ENCODE measurements at regions not wholly inside any gene's neighbourhood (a gene's known extent, or its start where the extent isn't known, plus 50 kb on each side); places are given as distances from the start of the nearest gene placed in this dataset.
"Not testable (repeated sequence)": the region's sequence is repeated elsewhere in the genome, so short reads cannot be mapped to it uniquely, and the experiment has no call there.

DNA sequence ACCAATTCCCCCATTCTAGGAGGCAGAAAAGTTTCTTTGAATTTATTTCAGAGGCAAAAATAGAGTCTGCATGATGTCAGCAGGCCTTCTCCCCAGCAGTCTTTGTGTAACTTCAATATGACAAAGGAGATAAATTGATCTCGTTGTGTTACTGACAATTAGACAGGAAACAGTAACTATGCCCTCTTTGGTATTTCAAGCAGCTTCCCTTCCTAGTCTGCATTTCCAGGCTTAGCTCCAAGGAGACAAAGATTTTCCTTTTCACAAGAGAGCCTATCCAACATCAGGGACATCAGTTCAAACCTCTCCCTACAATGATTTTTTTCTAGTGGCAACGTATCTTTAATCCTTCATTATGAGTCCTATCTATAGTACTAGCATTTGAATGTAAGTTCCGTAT, 245.9 kb upstream of the HSF2 start:
- Histone ChIP-seq H3K36me3 (ENCODE audit: control insufficient read depth, insufficient read depth, low read length) (no peaks in the 10 kb centered on the region), H3K4me1 (ENCODE audit: control insufficient read depth, insufficient read depth, low read length) (peaks cover 4% of the 10 kb centered on the region), H3K9ac (ENCODE audit: low read depth, low read length) (no peak overlapping the region), H3K9me3 (ENCODE audit: control insufficient read depth, insufficient read depth, low read length) (no peaks in the 10 kb centered on the region), H3K4me3 (ENCODE audit: low read depth, low read length) (no peak overlapping the region), H3K27me3 (ENCODE audit: control insufficient read depth, insufficient read depth, low read length) (no peaks in the 10 kb centered on the region)

DNA sequence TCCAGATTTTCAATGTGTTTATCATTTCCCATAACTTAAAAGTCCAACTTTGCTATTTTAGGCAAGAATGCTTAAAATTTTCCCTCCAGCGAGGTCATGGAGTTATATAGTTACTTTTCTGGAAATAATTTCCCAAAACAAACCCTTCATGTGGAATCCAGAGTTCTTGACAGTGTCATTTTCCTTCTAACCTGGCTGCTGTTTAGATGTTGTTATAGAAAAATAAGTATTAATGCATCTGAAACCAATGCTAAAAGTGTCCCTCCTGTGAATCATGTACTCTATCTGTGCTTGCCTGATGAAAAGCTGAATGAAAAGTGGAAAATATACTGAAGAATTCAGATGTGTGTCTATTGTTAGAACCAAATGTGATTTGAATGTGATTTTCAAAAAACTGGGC, 245.3 kb upstream of the HSF2 start:
- Histone ChIP-seq H3K27me3 (ENCODE audit: control insufficient read depth, insufficient read depth, low read length) (no peaks in the 10 kb centered on the region), H3K36me3 (ENCODE audit: control insufficient read depth, insufficient read depth, low read length) (no peaks in the 10 kb centered on the region), H3K9ac (ENCODE audit: low read depth, low read length) (no peak overlapping the region), H3K4me3 (ENCODE audit: low read depth, low read length) (no peak overlapping the region), H3K9me3 (ENCODE audit: control insufficient read depth, insufficient read depth, low read length) (no peaks in the 10 kb centered on the region), H3K4me1 (ENCODE audit: control insufficient read depth, insufficient read depth, low read length) (peaks cover 4% of the 10 kb centered on the region)

DNA sequence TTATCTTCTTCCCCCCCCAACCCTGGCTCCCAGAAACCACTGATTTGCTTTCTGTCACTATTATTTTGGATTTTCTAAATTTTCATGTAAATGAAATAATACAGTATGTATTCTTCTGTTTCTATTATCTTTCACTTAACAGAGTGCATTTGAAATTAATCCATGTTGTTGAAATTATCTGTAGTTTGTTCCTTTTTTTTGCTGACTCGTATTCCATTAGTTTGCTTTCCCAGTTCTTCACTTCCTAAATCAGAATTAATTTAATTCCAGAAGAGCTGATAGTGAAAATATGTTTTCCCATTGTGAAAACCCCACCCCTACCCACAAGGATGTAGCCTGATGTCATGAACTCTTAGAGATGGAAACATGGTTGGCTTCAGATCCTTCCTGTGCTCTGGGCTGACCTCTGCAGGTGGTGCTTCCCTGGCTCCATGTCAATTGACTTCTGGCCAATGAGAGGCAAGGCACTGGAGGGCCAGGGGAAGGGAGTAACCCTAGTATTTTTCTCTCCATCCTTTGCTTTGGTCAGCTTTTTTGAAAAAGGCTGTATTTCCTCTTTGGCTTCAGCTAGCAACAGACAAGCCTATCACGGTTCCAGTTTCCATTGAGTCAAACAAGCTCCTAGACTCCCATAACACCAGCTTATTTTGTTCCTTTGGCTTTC, 244.4 kb upstream of the HSF2 start:
- H3K4me1 ChIP-seq (ENCODE audit: control insufficient read depth, insufficient read depth, low read length) = peaks cover 4% of the 10 kb centered on the region

GRCh38 chr6:122161136-122161535, 238.3 kb upstream of the HSF2 start:
- Histone ChIP-seq H3K4me1 (ENCODE audit: control insufficient read depth, insufficient read depth, low read length) (no peaks in the 10 kb centered on the region), H3K9ac (ENCODE audit: low read depth, low read length) (no peak overlapping the region), H3K27me3 (ENCODE audit: control insufficient read depth, insufficient read depth, low read length) (no peaks in the 10 kb centered on the region), H3K4me3 (ENCODE audit: low read depth, low read length) (no peak overlapping the region), H3K9me3 (ENCODE audit: control insufficient read depth, insufficient read depth, low read length) (no peaks in the 10 kb centered on the region), H3K36me3 (ENCODE audit: control insufficient read depth, insufficient read depth, low read length) (peaks cover 2% of the 10 kb centered on the region)

More for the DNA sequence above, 244.4 kb upstream of the HSF2 start:
- Histone ChIP-seq H3K9me3 (ENCODE audit: control insufficient read depth, insufficient read depth, low read length) (no peaks in the 10 kb centered on the region), H3K4me3 (ENCODE audit: low read depth, low read length) (no peak overlapping the region), H3K27me3 (ENCODE audit: control insufficient read depth, insufficient read depth, low read length) (no peaks in the 10 kb centered on the region), H3K36me3 (ENCODE audit: control insufficient read depth, insufficient read depth, low read length) (no peaks in the 10 kb centered on the region), H3K9ac (ENCODE audit: low read depth, low read length) (no peak overlapping the region)

GRCh38 chr6:122165014-122165413, 234.4 kb upstream of the HSF2 start:
- Histone ChIP-seq H3K36me3 (ENCODE audit: control insufficient read depth, insufficient read depth, low read length) (peaks cover 2% of the 10 kb centered on the region), H3K9me3 (ENCODE audit: control insufficient read depth, insufficient read depth, low read length) (no peaks in the 10 kb centered on the region), H3K9ac (ENCODE audit: low read depth, low read length) (no peak overlapping the region), H3K4me1 (ENCODE audit: control insufficient read depth, insufficient read depth, low read length) (no peaks in the 10 kb centered on the region), H3K27me3 (ENCODE audit: control insufficient read depth, insufficient read depth, low read length) (no peaks in the 10 kb centered on the region), H3K4me3 (ENCODE audit: low read depth, low read length) (no peak overlapping the region)

- no peak overlapping the region for H3K4me3 ChIP-seq (ENCODE audit: low read depth, low read length)
- H3K36me3 ChIP-seq (ENCODE audit: control insufficient read depth, insufficient read depth, low read length) = peaks cover under 1% of the 10 kb centered on the region
- H3K9me3 ChIP-seq (ENCODE audit: control insufficient read depth, insufficient read depth, low read length) = no peaks in the 10 kb centered on the region
- no peaks in the 10 kb centered on the region for H3K27me3 ChIP-seq (ENCODE audit: control insufficient read depth, insufficient read depth, low read length)
- H3K9ac ChIP-seq (ENCODE audit: low read depth, low read length) = no peak overlapping the region
- H3K4me1 ChIP-seq (ENCODE audit: control insufficient read depth, insufficient read depth, low read length) = no peaks in the 10 kb centered on the region
Measured at GRCh38 chr6:122170274-122170673, 229.2 kb upstream of the HSF2 start.

DNA sequence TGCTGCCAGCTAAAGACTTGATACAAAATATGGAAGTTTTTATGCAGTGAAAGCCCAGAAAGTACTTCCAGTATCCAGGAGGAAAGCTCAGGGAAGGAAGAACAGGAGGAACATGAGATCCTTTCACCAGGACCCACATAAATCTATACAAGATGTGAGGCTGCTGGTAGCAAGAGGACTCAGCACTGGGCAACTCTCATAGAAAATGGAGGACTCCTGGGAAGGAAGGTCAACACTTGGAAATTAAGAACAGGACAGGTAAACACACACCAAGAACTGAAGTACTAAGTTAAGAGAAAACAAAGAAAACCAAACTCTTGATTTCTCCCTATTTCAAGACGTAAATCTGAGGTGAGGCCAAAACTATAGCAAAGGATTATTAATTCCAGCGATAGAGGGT, 220.5 kb upstream of the HSF2 start:
- Histone ChIP-seq H3K27me3 (ENCODE audit: control insufficient read depth, insufficient read depth, low read length) (no peaks in the 10 kb centered on the region), H3K9me3 (ENCODE audit: control insufficient read depth, insufficient read depth, low read length) (no peaks in the 10 kb centered on the region), H3K36me3 (ENCODE audit: control insufficient read depth, insufficient read depth, low read length) (no peaks in the 10 kb centered on the region), H3K4me3 (ENCODE audit: low read depth, low read length) (no peak overlapping the region), H3K4me1 (ENCODE audit: control insufficient read depth, insufficient read depth, low read length) (no peaks in the 10 kb centered on the region), H3K9ac (ENCODE audit: low read depth, low read length) (no peak overlapping the region)

DNA sequence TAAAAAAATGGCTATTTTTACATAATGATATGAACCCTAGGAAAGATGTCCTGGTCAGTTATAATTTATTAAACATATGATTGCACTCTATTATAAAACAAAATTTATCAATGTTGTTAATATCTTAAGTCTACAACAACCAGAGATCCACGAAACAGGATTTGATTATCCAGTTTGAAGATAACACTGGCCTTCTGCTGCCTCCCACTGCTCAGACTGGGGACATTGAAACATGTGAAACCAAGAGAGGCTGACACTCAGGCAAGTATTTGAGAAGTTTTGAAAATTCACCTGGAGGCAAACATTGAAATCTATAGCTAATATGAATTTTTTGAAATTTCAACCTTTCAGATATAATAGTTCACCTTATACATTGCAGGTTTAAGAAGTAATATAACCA, 219.3 kb upstream of the HSF2 start:
- no peaks in the 10 kb centered on the region for H3K36me3 ChIP-seq (ENCODE audit: control insufficient read depth, insufficient read depth, low read length)
- H3K27me3 ChIP-seq (ENCODE audit: control insufficient read depth, insufficient read depth, low read length) = no peaks in the 10 kb centered on the region
- H3K9ac ChIP-seq (ENCODE audit: low read depth, low read length) = no peak overlapping the region
- no peak overlapping the region for H3K4me3 ChIP-seq (ENCODE audit: low read depth, low read length)
- no peaks in the 10 kb centered on the region for H3K4me1 ChIP-seq (ENCODE audit: control insufficient read depth, insufficient read depth, low read length)
- no peaks in the 10 kb centered on the region for H3K9me3 ChIP-seq (ENCODE audit: control insufficient read depth, insufficient read depth, low read length)

DNA sequence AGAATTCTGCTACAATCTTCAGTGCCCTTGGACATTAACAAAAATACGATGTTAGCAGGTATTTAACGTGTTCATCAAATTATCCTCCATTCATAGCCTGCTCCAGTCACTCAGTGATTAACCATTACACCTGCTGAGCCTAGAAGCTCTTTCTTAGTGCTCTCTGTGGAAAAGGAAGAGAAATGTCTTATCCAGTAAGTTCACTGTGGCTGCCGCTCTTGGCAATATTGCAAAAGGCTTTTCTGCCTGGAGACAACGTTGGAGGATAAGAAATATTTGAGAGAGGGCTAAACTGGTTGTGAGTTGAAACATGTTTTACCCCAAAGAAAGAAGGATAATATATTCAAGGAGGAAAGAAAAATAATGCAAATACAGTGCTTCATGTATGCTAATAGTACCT, 217.4 kb upstream of the HSF2 start:
- no peak overlapping the region for H3K4me3 ChIP-seq (ENCODE audit: low read depth, low read length)
- H3K36me3 ChIP-seq (ENCODE audit: control insufficient read depth, insufficient read depth, low read length) = no peaks in the 10 kb centered on the region
- H3K9me3 ChIP-seq (ENCODE audit: control insufficient read depth, insufficient read depth, low read length) = no peaks in the 10 kb centered on the region
- H3K4me1 ChIP-seq (ENCODE audit: control insufficient read depth, insufficient read depth, low read length) = no peaks in the 10 kb centered on the region
- H3K27me3 ChIP-seq (ENCODE audit: control insufficient read depth, insufficient read depth, low read length) = no peaks in the 10 kb centered on the region
- no peak overlapping the region for H3K9ac ChIP-seq (ENCODE audit: low read depth, low read length)

GRCh38 chr6:122184401-122184827, 215.0 kb upstream of the HSF2 start:
- Histone ChIP-seq H3K9ac (ENCODE audit: low read depth, low read length) (no peak overlapping the region), H3K27me3 (ENCODE audit: control insufficient read depth, insufficient read depth, low read length) (no peaks in the 10 kb centered on the region), H3K4me3 (ENCODE audit: low read depth, low read length) (no peak overlapping the region), H3K9me3 (ENCODE audit: control insufficient read depth, insufficient read depth, low read length) (no peaks in the 10 kb centered on the region), H3K4me1 (ENCODE audit: control insufficient read depth, insufficient read depth, low read length) (no peaks in the 10 kb centered on the region), H3K36me3 (ENCODE audit: control insufficient read depth, insufficient read depth, low read length) (no peaks in the 10 kb centered on the region)

DNA sequence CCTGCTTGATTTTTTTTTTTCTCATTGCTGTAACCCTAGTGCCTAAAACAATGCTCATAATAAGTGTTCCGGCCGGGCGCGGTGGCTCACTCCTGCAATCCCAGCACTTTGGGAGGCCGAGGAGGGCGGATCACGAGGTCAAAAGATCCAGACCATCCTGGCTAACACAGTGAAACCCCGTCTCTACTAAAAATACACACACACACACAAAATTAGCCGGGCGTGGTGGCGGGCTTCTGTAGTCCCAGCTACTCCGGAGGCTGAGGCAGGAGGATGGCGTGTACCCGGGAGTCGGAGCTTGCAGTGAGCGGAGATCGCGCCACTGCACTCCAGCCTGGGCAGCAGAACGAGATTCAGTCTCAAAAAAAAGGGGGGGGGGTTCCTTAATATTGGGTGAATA, 214.0 kb upstream of the HSF2 start:
- not testable (repeated sequence) for H3K36me3 ChIP-seq (ENCODE audit: control insufficient read depth, insufficient read depth, low read length); H3K9me3 ChIP-seq (ENCODE audit: control insufficient read depth, insufficient read depth, low read length); H3K4me1 ChIP-seq (ENCODE audit: control insufficient read depth, insufficient read depth, low read length); H3K27me3 ChIP-seq (ENCODE audit: control insufficient read depth, insufficient read depth, low read length); H3K4me3 ChIP-seq (ENCODE audit: low read depth, low read length); H3K9ac ChIP-seq (ENCODE audit: low read depth, low read length)

GRCh38 chr6:122187186-122187585, 212.3 kb upstream of the HSF2 start:
- Histone ChIP-seq H3K4me3 (ENCODE audit: low read depth, low read length) (no peak overlapping the region), H3K36me3 (ENCODE audit: control insufficient read depth, insufficient read depth, low read length) (no peaks in the 10 kb centered on the region), H3K9ac (ENCODE audit: low read depth, low read length) (no peak overlapping the region), H3K9me3 (ENCODE audit: control insufficient read depth, insufficient read depth, low read length) (no peaks in the 10 kb centered on the region), H3K4me1 (ENCODE audit: control insufficient read depth, insufficient read depth, low read length) (no peaks in the 10 kb centered on the region), H3K27me3 (ENCODE audit: control insufficient read depth, insufficient read depth, low read length) (no peaks in the 10 kb centered on the region)
